ENCODE measurements at regions not wholly inside any gene's neighbourhood (a gene's known extent, or its start where the extent isn't known, plus 50 kb on each side); places are given as distances from the start of the nearest gene placed in this dataset.

GRCh38 chrX:45862801-45863200 is 662.1 kb upstream of the DIPK2B start:
- TF ChIP-seq, protein P1, sequence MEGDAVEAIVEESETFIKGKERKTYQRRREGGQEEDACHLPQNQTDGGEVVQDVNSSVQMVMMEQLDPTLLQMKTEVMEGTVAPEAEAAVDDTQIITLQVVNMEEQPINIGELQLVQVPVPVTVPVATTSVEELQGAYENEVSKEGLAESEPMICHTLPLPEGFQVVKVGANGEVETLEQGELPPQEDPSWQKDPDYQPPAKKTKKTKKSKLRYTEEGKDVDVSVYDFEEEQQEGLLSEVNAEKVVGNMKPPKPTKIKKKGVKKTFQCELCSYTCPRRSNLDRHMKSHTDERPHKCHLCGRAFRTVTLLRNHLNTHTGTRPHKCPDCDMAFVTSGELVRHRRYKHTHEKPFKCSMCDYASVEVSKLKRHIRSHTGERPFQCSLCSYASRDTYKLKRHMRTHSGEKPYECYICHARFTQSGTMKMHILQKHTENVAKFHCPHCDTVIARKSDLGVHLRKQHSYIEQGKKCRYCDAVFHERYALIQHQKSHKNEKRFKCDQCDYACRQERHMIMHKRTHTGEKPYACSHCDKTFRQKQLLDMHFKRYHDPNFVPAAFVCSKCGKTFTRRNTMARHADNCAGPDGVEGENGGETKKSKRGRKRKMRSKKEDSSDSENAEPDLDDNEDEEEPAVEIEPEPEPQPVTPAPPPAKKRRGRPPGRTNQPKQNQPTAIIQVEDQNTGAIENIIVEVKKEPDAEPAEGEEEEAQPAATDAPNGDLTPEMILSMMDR (IDR thresholded peaks at IDR 0.05; ENCODE audit: control insufficient read depth, insufficient read depth, low read depth, low read length, missing control alignments) = no peak
- DNase-seq (ENCODE audit: low read depth) = no peak

GRCh38 chrX:45860450-45860849 is 659.8 kb upstream of the DIPK2B start:
- TF ChIP-seq, protein P1 (IDR thresholded peaks at IDR 0.05; ENCODE audit: control insufficient read depth, insufficient read depth, low read depth, low read length, missing control alignments) = no peak
- DNase-seq (ENCODE audit: low read depth) = no peak

More at GRCh38 chrX:45862801-45863200, 662.1 kb upstream of the DIPK2B start:
- no peak overlapping the region for H3K4me3 ChIP-seq (ENCODE audit: control insufficient read depth, low read depth, low read length)

GRCh38 chrX:45859407-45859806 is 658.7 kb upstream of the DIPK2B start:
- TF ChIP-seq, protein P1 (IDR thresholded peaks at IDR 0.05; ENCODE audit: control insufficient read depth, insufficient read depth, low read depth, low read length, missing control alignments) = no peak
- no peak for DNase-seq (ENCODE audit: low read depth)
- no peak overlapping the region for H3K4me3 ChIP-seq (ENCODE audit: control insufficient read depth, low read depth, low read length)

More at GRCh38 chrX:45860450-45860849, 659.8 kb upstream of the DIPK2B start:
- H3K4me3 ChIP-seq (ENCODE audit: control insufficient read depth, low read depth, low read length) = no peak overlapping the region

DNA sequence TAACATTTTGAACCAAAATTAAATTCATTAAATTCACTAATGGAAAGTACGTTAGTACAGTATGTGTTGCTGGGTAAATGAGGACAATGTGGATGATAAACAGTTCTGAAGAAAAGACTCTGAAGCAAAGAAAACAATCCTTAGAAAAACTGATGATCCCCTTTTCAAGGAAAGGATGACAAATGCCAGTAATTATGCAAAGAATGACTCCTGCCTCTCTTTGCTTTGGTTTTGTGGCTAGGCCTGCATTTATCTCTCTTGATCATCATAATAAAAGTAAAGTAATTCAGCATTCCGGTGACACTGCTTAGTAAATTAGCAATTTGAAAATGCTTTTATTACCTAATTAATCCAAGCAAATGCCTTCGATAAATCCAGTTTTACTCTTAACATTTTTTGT is 652.2 kb upstream of the DIPK2B start:
- H3K4me3 ChIP-seq (ENCODE audit: control insufficient read depth, low read depth, low read length) = no peak overlapping the region
- TF ChIP-seq, protein P1 (IDR thresholded peaks at IDR 0.05; ENCODE audit: control insufficient read depth, insufficient read depth, low read depth, low read length, missing control alignments) = no peak
- DNase-seq (ENCODE audit: low read depth) = no peak

GRCh38 chrX:45851434-45851991 is 650.8 kb upstream of the DIPK2B start:
- no peak for DNase-seq (ENCODE audit: low read depth)
- TF ChIP-seq, protein P1 (IDR thresholded peaks at IDR 0.05; ENCODE audit: control insufficient read depth, insufficient read depth, low read depth, low read length, missing control alignments) = no peak
- peak overlapping the region; percentile 77 for H3K4me3 ChIP-seq (ENCODE audit: control insufficient read depth, low read depth, low read length)

DNA sequence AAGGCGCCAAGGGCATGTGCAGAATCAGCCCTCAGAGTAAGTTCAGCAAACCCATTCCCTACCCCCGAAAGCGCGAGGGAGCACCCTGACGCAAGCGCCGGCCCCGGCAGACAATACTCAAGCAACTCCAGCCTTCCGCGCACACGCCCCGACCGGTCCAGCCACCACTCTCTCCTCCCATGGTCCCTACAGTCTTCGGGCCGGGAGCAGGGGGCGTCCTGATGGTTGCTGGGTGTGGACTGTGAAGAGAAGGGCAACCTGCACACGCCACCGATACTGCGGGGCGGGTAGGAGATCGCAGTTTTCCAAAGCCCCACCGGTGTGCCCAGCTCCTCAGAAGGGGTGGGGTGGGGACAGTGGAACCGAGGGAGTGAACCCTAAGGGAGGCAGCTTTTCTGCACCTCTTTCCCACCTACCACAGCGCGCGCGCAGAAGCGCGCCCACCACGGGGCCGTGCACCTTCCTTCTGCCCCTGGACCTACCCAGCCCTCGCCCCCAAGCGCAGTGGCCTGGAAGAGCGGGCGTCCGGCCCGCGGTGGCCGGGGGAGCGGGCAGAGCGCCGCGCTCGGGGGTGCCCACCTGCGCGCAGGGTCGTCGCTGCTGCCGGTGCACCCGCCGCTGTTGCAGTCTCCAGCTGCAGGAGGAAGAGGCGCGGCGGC is 650.2 kb upstream of the DIPK2B start:
- TF ChIP-seq, protein P1 (IDR thresholded peaks at IDR 0.05; ENCODE audit: control insufficient read depth, insufficient read depth, low read depth, low read length, missing control alignments) = no peak
- DNase-seq (ENCODE audit: low read depth) = no peak
- peak overlapping the region; percentile 77 for H3K4me3 ChIP-seq (ENCODE audit: control insufficient read depth, low read depth, low read length)

Measured in AG09309 (cell line).